IMR-90 (cell line): ENCODE measurements at regions not wholly inside any gene's neighbourhood (a gene's known extent, or its start where the extent isn't known, plus 50 kb on each side); places are given as distances from the start of the nearest gene placed in this dataset.

Source experiments
- ATAC-seq: fragments of 200-7000 bp; cut with Tn5 transposase; 2 replicates; pipeline ENCODE4 v1.9.1; 2020; ENCODE audit warnings: low read depth, mild to moderate bottlenecking, moderate library complexity
- BruUV-seq: library from RNA; stranded (reverse); fragments of 400-500 nt; replicated peaks from 2 replicates; lab custom pipeline; 2021; lab: Mats Ljungman, UMichigan
- CTCF ChIA-PET: fragments of 300-600 bp; formaldehyde crosslinking; extraction: SDS; loops from one replicate; lab custom pipeline; 2021; ENCODE audit warnings: antibody characterized with exemption; lab: Yijun Ruan, JAX
- POLR2A ChIA-PET: fragments of 300-600 bp; sonication (Branson Sonifier 250); formaldehyde crosslinking; loops from one replicate; lab custom pipeline; 2022; ENCODE audit warnings: antibody characterized with exemption; ENCODE audit not compliant: unreplicated experiment; lab: Charles Lee
- DNase-seq: peaks from one replicate; pipeline ENCODE4 v3.0.0; 2013
- H2AFZ ChIP-seq: replicated peaks from 2 replicates; pipeline ENCODE3; 2013; ENCODE audit warnings: low read length, mild to moderate bottlenecking; ENCODE audit not compliant: poor library complexity
- H2AK5ac ChIP-seq: 2 replicates; pipeline ENCODE4 v1.6.1; 2013; ENCODE audit warnings: low read depth, low read length, inconsistent platforms
- H2AK9ac ChIP-seq: replicated peaks from 2 replicates; pipeline ENCODE3; 2013; ENCODE audit warnings: mild to moderate bottlenecking, low read depth, low read length, moderate library complexity; ENCODE audit not compliant: poor library complexity
- H2BK120ac ChIP-seq: 2 replicates; pipeline ENCODE4 v1.6.1; 2013; ENCODE audit warnings: low read depth, low read length, inconsistent platforms
- H2BK15ac ChIP-seq: 3 replicates; pipeline ENCODE4 v1.6.1; 2013; ENCODE audit warnings: low read depth, low read length, inconsistent platforms
- H2BK20ac ChIP-seq: 2 replicates; pipeline ENCODE4 v1.6.1; 2013; ENCODE audit warnings: low read depth, mild to moderate bottlenecking, inconsistent platforms, low read length, moderate library complexity
- H2BK5ac ChIP-seq: 2 replicates; pipeline ENCODE4 v1.6.1; 2013; ENCODE audit warnings: mild to moderate bottlenecking, low read depth, low read length, inconsistent platforms; ENCODE audit not compliant: poor library complexity, severe bottlenecking
- H3K14ac ChIP-seq: replicated peaks from 2 replicates; pipeline ENCODE4 v1.6.1; 2013; ENCODE audit warnings: low read depth, low read length, inconsistent platforms
- H3K18ac ChIP-seq: 2 replicates; pipeline ENCODE4 v1.6.1; 2013; ENCODE audit warnings: low read depth, low read length, control low read depth
- H3K23ac ChIP-seq: 2 replicates; pipeline ENCODE4 v1.6.1; 2013; ENCODE audit warnings: low read depth, low read length, inconsistent platforms
- H3K27ac ChIP-seq: 2 replicates; pipeline ENCODE4 v1.5.1; 2013; ENCODE audit warnings: mild to moderate bottlenecking, control low read depth, low read length; ENCODE audit not compliant: insufficient read depth
- H3K27me3 ChIP-seq: 2 replicates; pipeline ENCODE4 v1.6.1; 2013; ENCODE audit warnings: low read length; ENCODE audit not compliant: control insufficient read depth, insufficient read depth
- H3K36me3 ChIP-seq: 2 replicates; pipeline ENCODE4 v1.6.1; 2013; ENCODE audit warnings: low read length, mixed read lengths; ENCODE audit not compliant: control insufficient read depth, insufficient read depth
- H3K4ac ChIP-seq: 2 replicates; pipeline ENCODE4 v1.6.1; 2013; ENCODE audit warnings: low read depth, low read length, inconsistent platforms
- H3K4me1 ChIP-seq: 2 replicates; pipeline ENCODE4 v1.6.1; 2013; ENCODE audit warnings: low read length, mixed read lengths; ENCODE audit not compliant: control insufficient read depth, insufficient read depth
- H3K4me2 ChIP-seq: 2 replicates; pipeline ENCODE4 v1.6.1; 2013; ENCODE audit warnings: low read depth, mild to moderate bottlenecking, control low read depth, low read length, moderate library complexity
- H3K4me3 ChIP-seq: 2 replicates; pipeline ENCODE4 v1.5.1; 2013; ENCODE audit warnings: low read depth, mild to moderate bottlenecking, control low read depth, low read length, moderate library complexity; ENCODE audit not compliant: insufficient read depth
- H3K56ac ChIP-seq: 2 replicates; pipeline ENCODE4 v1.6.1; 2013; ENCODE audit warnings: low read length, inconsistent platforms; ENCODE audit not compliant: insufficient read depth; ENCODE audit errors: extremely low read depth
- H3K79me1 ChIP-seq, 2 experiments: 2 replicates each; pipeline ENCODE4 v1.6.1; 2013; ENCODE audit warnings: low read length in 2 of 2, inconsistent platforms in 1 of 2, low read depth in 1 of 2
- H3K9ac ChIP-seq: 2 replicates; pipeline ENCODE4 v1.6.1; 2013; ENCODE audit warnings: low read depth, low read length, control low read depth
- H3K9me1 ChIP-seq: 2 replicates; pipeline ENCODE4 v1.6.1; 2013; ENCODE audit warnings: low read length, inconsistent platforms; ENCODE audit not compliant: insufficient read depth
- H3K9me3 ChIP-seq: 2 replicates; pipeline ENCODE4 v1.6.1; 2013; ENCODE audit warnings: low read length; ENCODE audit not compliant: control insufficient read depth, insufficient read depth
- H4K20me1 ChIP-seq: 2 replicates; pipeline ENCODE4 v1.6.1; 2013; ENCODE audit warnings: low read length, inconsistent platforms; ENCODE audit not compliant: insufficient read depth
- H4K5ac ChIP-seq: 2 replicates; pipeline ENCODE4 v1.6.1; 2013; ENCODE audit warnings: mild to moderate bottlenecking, low read depth, low read length, control low read depth
- H4K8ac ChIP-seq, 2 experiments: 2 replicates each; pipeline ENCODE4 v1.6.1; 2013; ENCODE audit warnings: low read depth in 2 of 2, low read length in 2 of 2, control low read depth in 1 of 2, inconsistent platforms in 1 of 2
- H4K91ac ChIP-seq: 2 replicates; pipeline ENCODE4 v1.6.1; 2013; ENCODE audit warnings: low read depth, low read length, inconsistent platforms; ENCODE audit not compliant: insufficient read depth
- FOS ChIP-seq: fragments of 150-350 bp; IDR thresholded peaks from 2 replicates; pipeline ENCODE4 v1.6.1; 2016; ENCODE audit warnings: low read depth, low read length
- WGBS, 2 experiments: methylation state at CpG; one replicate each; pipeline versions ENCODE4 v1.1.5 to v1.1.7; 2013; ENCODE audit warnings: missing lambda C conversion rate in 2 of 2; ENCODE audit not compliant: insufficient read length in 1 of 2; ENCODE audit errors: extremely low coverage in 2 of 2; 5-methylcytosine and 5-hydroxymethylcytosine counted together
- dilution Hi-C: fragments of 300-500 bp; cut with HindIII; formaldehyde crosslinking; loops from one replicate; pipeline ENCODE4 v1.14.3; 2018; ENCODE audit warnings: low sequenced_read_pairs; ENCODE audit not compliant: unreplicated experiment
- in situ Hi-C: fragments of 300-500 bp; cut with MboI; formaldehyde crosslinking; loops from 3 replicates; pipeline ENCODE4 v1.14.3; 2019; ENCODE audit warnings: low sequenced_read_pairs, inconsistent platforms, mixed read lengths
- intact Hi-C: fragments of 100-400 bp; cut with micrococcal nuclease; formaldehyde crosslinking; loops from 2 replicates; pipeline ENCODE4 v1.10.0; 2022
- TF ChIP-seq, protein P1 (sequence below): conservative IDR thresholded peaks from 2 replicates; pipeline ENCODE4 v1.5.1; 2012; ENCODE audit warnings: mild to moderate bottlenecking, low read depth, low read length, improper control_type of control experiment

DNA sequence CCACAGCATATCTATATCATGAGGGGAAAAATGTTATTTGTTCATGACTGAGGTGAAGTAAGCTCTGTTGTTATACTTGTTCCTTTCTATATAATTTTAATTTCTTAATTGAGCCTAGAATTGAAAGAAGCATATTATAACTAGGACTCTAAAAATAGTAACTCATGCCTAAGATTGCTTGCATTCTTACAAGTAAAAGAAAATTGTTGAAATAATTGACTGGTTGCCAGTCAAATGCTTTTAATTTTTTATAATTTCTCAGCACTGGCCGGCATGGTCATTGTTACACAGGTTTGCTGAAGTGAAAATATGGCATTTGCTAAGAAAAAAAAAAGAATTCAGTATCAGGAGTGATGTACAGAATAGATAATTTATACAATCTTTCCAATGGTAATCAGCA lies 104.8 kb downstream of the GASK1B start:
- no peaks in the 10 kb centered on the region for H3K9me3 ChIP-seq
- WGBS, 2 experiments: no CpG with 5 or more reads among the region's 1 CpG
- ATAC-seq (peak; percentile 24; the same call in 1 of the 2 replicates), DNase-seq (peak; percentile 19)
- TF ChIP-seq, protein P1, sequence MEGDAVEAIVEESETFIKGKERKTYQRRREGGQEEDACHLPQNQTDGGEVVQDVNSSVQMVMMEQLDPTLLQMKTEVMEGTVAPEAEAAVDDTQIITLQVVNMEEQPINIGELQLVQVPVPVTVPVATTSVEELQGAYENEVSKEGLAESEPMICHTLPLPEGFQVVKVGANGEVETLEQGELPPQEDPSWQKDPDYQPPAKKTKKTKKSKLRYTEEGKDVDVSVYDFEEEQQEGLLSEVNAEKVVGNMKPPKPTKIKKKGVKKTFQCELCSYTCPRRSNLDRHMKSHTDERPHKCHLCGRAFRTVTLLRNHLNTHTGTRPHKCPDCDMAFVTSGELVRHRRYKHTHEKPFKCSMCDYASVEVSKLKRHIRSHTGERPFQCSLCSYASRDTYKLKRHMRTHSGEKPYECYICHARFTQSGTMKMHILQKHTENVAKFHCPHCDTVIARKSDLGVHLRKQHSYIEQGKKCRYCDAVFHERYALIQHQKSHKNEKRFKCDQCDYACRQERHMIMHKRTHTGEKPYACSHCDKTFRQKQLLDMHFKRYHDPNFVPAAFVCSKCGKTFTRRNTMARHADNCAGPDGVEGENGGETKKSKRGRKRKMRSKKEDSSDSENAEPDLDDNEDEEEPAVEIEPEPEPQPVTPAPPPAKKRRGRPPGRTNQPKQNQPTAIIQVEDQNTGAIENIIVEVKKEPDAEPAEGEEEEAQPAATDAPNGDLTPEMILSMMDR: no peak
- TF ChIP-seq FOS: no peak
- H4K5ac ChIP-seq: no peak overlapping the region
- H2BK20ac ChIP-seq: no peak overlapping the region
- peaks cover 2% of the 10 kb centered on the region; the same call in 1 of the 2 replicates for H3K4me1 ChIP-seq
- no peak overlapping the region for H4K91ac ChIP-seq
- intact Hi-C loops: no loop called here
- in situ Hi-C loops: no loop called here
- H3K79me1 ChIP-seq: no peaks in the 10 kb centered on the region
- H4K8ac ChIP-seq: no peak overlapping the region; a peak in 1 of 4 replicates
- peak overlapping the region; percentile 10; the same call in 1 of the 2 replicates for H3K4me2 ChIP-seq
- H3K27me3 ChIP-seq: no peaks in the 10 kb centered on the region
- ChIA-PET POLR2A (no interaction called here), CTCF (no interaction called here)
- no peaks in the 10 kb centered on the region for H3K36me3 ChIP-seq
- H3K4me3 ChIP-seq: no peak overlapping the region
- no peak overlapping the region for H3K4ac ChIP-seq
- no peak overlapping the region for H2AK5ac ChIP-seq
- no peak overlapping the region for H3K18ac ChIP-seq
- H4K20me1 ChIP-seq: no peaks in the 10 kb centered on the region
- no peak overlapping the region; the same call in 2 of the 3 replicates for H2BK15ac ChIP-seq
- H2AK9ac ChIP-seq: no peak overlapping the region
- H3K27ac ChIP-seq: no peak overlapping the region
- H3K9ac ChIP-seq: no peak overlapping the region
- dilution Hi-C loops: no loop called here
- H2BK120ac ChIP-seq: no peak overlapping the region
- no TSS peak for BruUV-seq
- H3K23ac ChIP-seq: no peak overlapping the region
- no peak overlapping the region for H3K14ac ChIP-seq
- no peak overlapping the region for H3K56ac ChIP-seq
- no peaks in the 10 kb centered on the region for H3K9me1 ChIP-seq
- H2AFZ ChIP-seq: no peak overlapping the region
- peak overlapping the region; percentile 79 for H2BK5ac ChIP-seq
